ENCODE measurements at regions not wholly inside any gene's neighbourhood (a gene's known extent, or its start where the extent isn't known, plus 50 kb on each side); places are given as distances from the start of the nearest gene placed in this dataset.
A peak's percentile ranks its signal among the peaks of the same experiment; 100 is the strongest.

DNA sequence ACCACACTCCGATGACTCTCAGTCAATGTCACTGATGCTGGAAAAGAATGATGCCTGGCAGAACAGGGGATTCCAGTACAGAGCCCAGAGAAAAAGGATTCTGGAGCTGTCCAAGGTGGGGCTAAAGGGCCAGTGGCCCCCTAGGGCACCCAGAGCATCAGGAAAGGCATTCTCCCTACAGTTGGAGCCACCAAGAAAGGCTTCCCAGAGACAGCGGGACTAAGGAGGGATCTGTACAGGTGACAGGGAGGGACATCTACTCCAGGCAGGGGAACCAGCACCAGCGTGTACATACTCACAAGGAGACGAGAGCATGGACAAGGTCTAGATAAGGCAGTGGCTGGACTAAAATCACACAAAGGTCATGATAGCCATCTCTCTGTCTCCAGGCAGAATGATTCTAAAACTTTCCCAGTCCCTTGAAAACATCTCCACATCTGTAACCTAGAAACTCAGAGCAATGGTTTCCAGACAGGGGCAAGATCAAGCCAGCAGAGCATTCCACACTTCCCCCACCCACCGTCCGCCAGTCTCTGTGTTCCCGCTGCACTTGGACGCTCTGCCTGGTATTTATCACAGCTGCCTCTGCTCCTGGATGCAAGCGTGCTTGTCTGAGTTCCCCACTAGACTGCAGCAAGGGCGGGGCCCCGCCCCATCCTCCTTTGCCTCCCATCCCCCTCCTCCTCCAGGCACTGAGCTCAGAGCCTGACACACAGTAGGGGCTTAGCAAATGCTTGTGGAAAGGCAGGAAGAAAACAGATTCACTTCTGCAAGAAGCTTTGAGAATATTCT is 111.6 kb upstream of the ZC3H12A start:
- no peak for TF ChIP-seq ZNF114 (CRISPR knock-in tag; IDR thresholded peaks at IDR 0.05)
- TF ChIP-seq REST (IDR thresholded peaks at IDR 0.05; ENCODE audit: unreplicated experiment), result peak; percentile 78
- Histone ChIP-seq H3K9me2 (ENCODE audit: insufficient read depth) (no peaks in the 10 kb centered on the region), H3K4me3 (peak overlapping the region; percentile 34), H2AFZ (peak overlapping the region; percentile 83), H3K27me3 (ENCODE audit: insufficient read depth) (no peaks in the 10 kb centered on the region), H3K4me1 (ENCODE audit: insufficient read depth) (peaks cover 18% of the 10 kb centered on the region), H4K20me1 (replicated peaks; ENCODE audit: insufficient read depth) (no peaks in the 10 kb centered on the region), H3F3A (replicated peaks; ENCODE audit: low read depth) (no peaks in the 10 kb centered on the region), H3K79me2 (replicated peaks; ENCODE audit: insufficient read depth) (no peaks in the 10 kb centered on the region), H3K27ac (ENCODE audit: low read depth) (no peak overlapping the region), H3K36me3 (ENCODE audit: insufficient read depth) (no peaks in the 10 kb centered on the region), H3K4me2 (peak overlapping the region; percentile 75)
- Mint-ChIP-seq H3K4me1 (peaks cover 20% of the 10 kb centered on the region), H3K4me3 (peak overlapping the region; percentile 35; the same call in 2 of the 3 replicates), H3K27me3 (ENCODE audit: insufficient read depth, low read depth, poor library complexity) (no peaks in the 10 kb centered on the region), H3K9me3 (peaks cover 5% of the 10 kb centered on the region), H3K27ac (no peak overlapping the region), H3K36me3 (ENCODE audit: low read depth) (0 out of 3 replicates have a peak, but pooled peaks cover 2% of the 10 kb centered on the region)
- ATAC-seq (peak; percentile 97), DNase-seq (ENCODE audit: low spot score) (peak; percentile 84)

- H3K9me3 Mint-ChIP-seq, result peaks cover 5% of the 10 kb centered on the region
- Histone ChIP-seq H3K27ac (ENCODE audit: low read depth) (no peak overlapping the region), H3K36me3 (ENCODE audit: insufficient read depth) (no peaks in the 10 kb centered on the region), H3K4me3 (peak overlapping the region; percentile 34), H3K4me1 (ENCODE audit: insufficient read depth) (peaks cover 18% of the 10 kb centered on the region), H3K79me2 (replicated peaks; ENCODE audit: insufficient read depth) (no peaks in the 10 kb centered on the region), H4K20me1 (replicated peaks; ENCODE audit: insufficient read depth) (no peaks in the 10 kb centered on the region), H3K4me2 (peak overlapping the region; percentile 75), H3K27me3 (ENCODE audit: insufficient read depth) (no peaks in the 10 kb centered on the region), H3K9me2 (ENCODE audit: insufficient read depth) (no peaks in the 10 kb centered on the region), H3F3A (replicated peaks; ENCODE audit: low read depth) (no peaks in the 10 kb centered on the region), H2AFZ (peak overlapping the region; percentile 83)
- H3K4me1 Mint-ChIP-seq, result peaks cover 20% of the 10 kb centered on the region
- no peak overlapping the region for H3K27ac Mint-ChIP-seq
- ATAC-seq, result no peak
- H3K36me3 Mint-ChIP-seq (ENCODE audit: low read depth), result 0 out of 3 replicates have a peak, but pooled peaks cover 2% of the 10 kb centered on the region
- H3K27me3 Mint-ChIP-seq (ENCODE audit: insufficient read depth, low read depth, poor library complexity), result no peaks in the 10 kb centered on the region
- no peak overlapping the region for H3K4me3 Mint-ChIP-seq
- no peak for DNase-seq (ENCODE audit: low spot score)
- no peak for TF ChIP-seq NANOG (IDR thresholded peaks at IDR 0.05; ENCODE audit: borderline replicate concordance)
- TF ChIP-seq EZH2phosphoT487 (IDR thresholded peaks at IDR 0.05; ENCODE audit: unreplicated experiment), result no peak
- no peak for TF ChIP-seq ZNF331 (CRISPR knock-in tag; IDR thresholded peaks at IDR 0.05; ENCODE audit: low read depth)
- no peak for TF ChIP-seq REST (IDR thresholded peaks at IDR 0.05; ENCODE audit: unreplicated experiment)
- TF ChIP-seq ZNF114 (CRISPR knock-in tag; IDR thresholded peaks at IDR 0.05), result no peak
- TF ChIP-seq ETS1 (IDR thresholded peaks at IDR 0.05), result no peak
These were observed 110.8 kb upstream of the ZC3H12A start for GRCh38 chr1:37363535-37363934.
